Activated naive CD4-positive, alpha-beta T cell treated with anti-CD3 and anti-CD28 coated beads, Interleukin-2, amount 10 ng/mL, durations not matched to agents 7 days and 5 days (primary cell): ENCODE measurements at regions not wholly inside any gene's neighbourhood (a gene's known extent, or its start where the extent isn't known, plus 50 kb on each side); places are given as distances from the start of the nearest gene placed in this dataset.
"Not testable (repeated sequence)": the region's sequence is repeated elsewhere in the genome, so short reads cannot be mapped to it uniquely, and the experiment has no call there.

ENCODE experiments used
- CTCF ChIA-PET: fragments of 350-600 bp; sonication (Branson Sonifier 250); formaldehyde crosslinking; loops from one replicate; lab custom pipeline; 2021; ENCODE audit warnings: antibody characterized with exemption; lab: Charles Lee
- DNase-seq: peaks from one replicate; pipeline ENCODE4 v3.0.0-alpha.2; 2020
- H3K27ac Mint-ChIP-seq: one replicate; pipeline ENCODE4 v1.8.0; 2021; ENCODE audit warnings: mild to moderate bottlenecking, moderate library complexity, mixed read lengths
- H3K27me3 Mint-ChIP-seq: one replicate; pipeline ENCODE4 v1.8.0; 2021; ENCODE audit warnings: mild to moderate bottlenecking, mixed read lengths
- H3K36me3 Mint-ChIP-seq: one replicate; pipeline ENCODE4 v1.8.0; 2021; ENCODE audit warnings: mixed read lengths
- H3K4me1 Mint-ChIP-seq: one replicate; pipeline ENCODE4 v1.8.0; 2021; ENCODE audit warnings: mixed read lengths
- H3K4me3 Mint-ChIP-seq: one replicate; pipeline ENCODE4 v1.8.0; 2021; ENCODE audit warnings: mild to moderate bottlenecking, moderate library complexity, mixed read lengths
- H3K9me3 Mint-ChIP-seq: one replicate; pipeline ENCODE4 v1.8.0; 2021; ENCODE audit warnings: mixed read lengths

- no peak overlapping the region for H3K4me3 Mint-ChIP-seq
- no peaks in the 10 kb centered on the region for H3K4me1 Mint-ChIP-seq
- no peak for DNase-seq
- no peaks in the 10 kb centered on the region for H3K36me3 Mint-ChIP-seq
- H3K27me3 Mint-ChIP-seq = no peaks in the 10 kb centered on the region
- H3K27ac Mint-ChIP-seq = no peak overlapping the region
- CTCF ChIA-PET = no interaction called here
- H3K9me3 Mint-ChIP-seq = no peaks in the 10 kb centered on the region
Measured at GRCh38 chr3:70501561-70501960, 189.1 kb upstream of the MDFIC2 start.

GRCh38 chr3:70488816-70489215, 176.4 kb upstream of the MDFIC2 start:
- Mint-ChIP-seq H3K27ac (no peak overlapping the region), H3K27me3 (no peaks in the 10 kb centered on the region), H3K36me3 (no peaks in the 10 kb centered on the region), H3K9me3 (no peaks in the 10 kb centered on the region), H3K4me3 (no peak overlapping the region), H3K4me1 (no peaks in the 10 kb centered on the region)
- CTCF ChIA-PET = no interaction called here
- no peak for DNase-seq

- H3K4me1 Mint-ChIP-seq = no peaks in the 10 kb centered on the region
- CTCF ChIA-PET = no interaction called here
- DNase-seq = no peak
- H3K4me3 Mint-ChIP-seq = no peak overlapping the region
- H3K27me3 Mint-ChIP-seq = no peaks in the 10 kb centered on the region
- no peaks in the 10 kb centered on the region for H3K9me3 Mint-ChIP-seq
- no peaks in the 10 kb centered on the region for H3K36me3 Mint-ChIP-seq
- H3K27ac Mint-ChIP-seq = no peak overlapping the region
Measured at GRCh38 chr3:70488131-70488530, 175.7 kb upstream of the MDFIC2 start.

DNA sequence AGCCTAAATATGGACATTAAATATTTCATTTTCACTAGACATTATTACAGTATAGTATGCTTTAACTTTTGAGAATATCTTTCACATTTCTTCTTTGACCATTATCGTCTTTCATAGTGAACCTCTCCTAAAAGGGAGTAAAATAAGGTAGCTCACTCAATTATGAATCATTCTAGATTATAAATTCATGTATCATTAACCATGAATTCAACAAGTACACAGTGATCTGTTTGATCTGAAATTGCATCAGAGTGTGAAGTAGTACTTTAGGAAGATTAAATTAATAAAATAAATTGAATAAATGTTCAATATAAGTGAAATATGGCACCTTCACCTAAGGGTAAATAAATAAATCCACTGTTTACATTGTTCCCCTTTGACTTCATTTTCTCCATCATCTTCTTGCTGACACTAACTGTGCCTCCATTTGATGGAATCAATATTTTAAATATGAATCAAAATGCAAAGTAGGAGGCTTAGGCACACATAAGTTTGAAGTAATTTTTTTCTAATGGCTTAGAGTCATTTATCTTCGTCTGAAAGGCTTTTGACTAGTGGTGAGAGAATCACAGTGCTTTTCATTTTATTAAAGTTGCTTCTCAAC, 174.1 kb upstream of the MDFIC2 start:
- H3K4me3 Mint-ChIP-seq = no peak overlapping the region
- H3K27ac Mint-ChIP-seq = no peak overlapping the region
- no peak for DNase-seq
- CTCF ChIA-PET = no interaction called here
- no peaks in the 10 kb centered on the region for H3K4me1 Mint-ChIP-seq
- no peaks in the 10 kb centered on the region for H3K36me3 Mint-ChIP-seq
- no peaks in the 10 kb centered on the region for H3K27me3 Mint-ChIP-seq
- no peaks in the 10 kb centered on the region for H3K9me3 Mint-ChIP-seq

GRCh38 chr3:70476174-70476573, 163.7 kb upstream of the MDFIC2 start:
- CTCF ChIA-PET = no interaction called here
- Mint-ChIP-seq H3K36me3 (no peaks in the 10 kb centered on the region), H3K27ac (no peak overlapping the region), H3K27me3 (no peaks in the 10 kb centered on the region), H3K9me3 (peaks cover 3% of the 10 kb centered on the region), H3K4me3 (no peak overlapping the region), H3K4me1 (no peaks in the 10 kb centered on the region)
- no peak for DNase-seq

DNA sequence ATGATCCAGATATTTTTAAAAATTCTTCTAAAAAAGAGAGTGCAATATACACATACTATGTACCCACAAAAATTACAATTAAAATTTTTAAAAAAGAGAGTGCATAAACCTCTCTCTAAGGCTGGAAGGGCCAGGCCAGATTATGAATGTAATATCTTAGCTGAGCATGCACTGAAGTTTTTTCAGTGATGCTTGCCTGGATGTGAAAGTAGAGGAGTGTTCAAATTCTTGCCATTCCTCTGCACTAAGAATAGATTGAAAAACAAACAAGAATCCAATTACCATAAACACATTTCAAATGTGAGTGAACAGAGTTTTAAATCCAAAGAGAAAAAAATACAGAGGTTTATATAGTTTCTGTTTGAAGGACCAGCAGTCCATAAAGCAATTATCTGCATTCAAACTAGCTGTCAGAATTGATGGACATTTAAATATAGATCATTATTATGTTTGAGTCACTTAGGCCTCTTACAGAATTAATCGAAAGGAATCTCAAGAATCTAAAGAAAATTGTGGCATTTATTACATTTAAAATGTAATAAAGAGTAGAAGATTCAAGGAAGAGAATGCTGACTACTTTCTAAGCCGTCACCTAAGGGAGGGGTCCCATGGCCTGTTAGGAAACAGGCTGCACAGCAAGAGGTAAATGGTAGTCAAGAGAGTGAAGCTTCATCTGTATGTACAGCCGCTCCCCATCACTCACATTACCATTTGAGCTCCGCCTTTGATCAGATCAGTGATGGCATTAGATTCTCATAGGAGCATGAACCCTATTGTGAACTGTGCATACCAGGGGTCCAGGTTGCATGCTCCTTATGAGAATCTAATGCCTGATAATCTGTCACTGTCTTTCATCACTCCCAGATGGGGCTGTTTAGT, 159.3 kb upstream of the MDFIC2 start:
- H3K27me3 Mint-ChIP-seq = peaks cover 3% of the 10 kb centered on the region
- H3K4me1 Mint-ChIP-seq = no peaks in the 10 kb centered on the region
- no peak overlapping the region for H3K4me3 Mint-ChIP-seq
- no peak overlapping the region for H3K27ac Mint-ChIP-seq
- CTCF ChIA-PET = no interaction called here
- H3K9me3 Mint-ChIP-seq = no peaks in the 10 kb centered on the region
- DNase-seq = no peak
- no peaks in the 10 kb centered on the region for H3K36me3 Mint-ChIP-seq

DNA sequence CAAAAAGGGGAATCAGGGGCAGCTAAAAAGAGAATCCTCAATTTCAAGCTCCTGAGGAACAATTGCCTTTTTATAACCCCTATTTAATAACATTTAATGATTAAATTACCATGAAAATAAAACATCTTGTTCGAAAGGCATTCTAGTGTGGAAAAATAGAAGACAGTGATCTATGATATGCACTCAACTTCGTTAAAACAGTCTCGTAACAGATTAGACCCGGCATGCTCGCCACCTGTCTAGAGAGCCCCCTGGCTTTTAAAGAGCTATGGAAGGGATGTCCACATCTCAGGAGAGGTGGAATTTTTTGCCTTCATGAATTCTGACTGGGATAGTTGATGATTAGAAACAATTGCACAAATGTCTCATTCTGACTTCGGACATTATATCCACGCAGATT, 153.7 kb upstream of the MDFIC2 start:
- Mint-ChIP-seq H3K4me3 (no peak overlapping the region), H3K36me3 (no peaks in the 10 kb centered on the region), H3K4me1 (no peaks in the 10 kb centered on the region), H3K27me3 (peaks cover 3% of the 10 kb centered on the region), H3K9me3 (no peaks in the 10 kb centered on the region), H3K27ac (no peak overlapping the region)
- CTCF ChIA-PET = no interaction called here
- DNase-seq = no peak

DNA sequence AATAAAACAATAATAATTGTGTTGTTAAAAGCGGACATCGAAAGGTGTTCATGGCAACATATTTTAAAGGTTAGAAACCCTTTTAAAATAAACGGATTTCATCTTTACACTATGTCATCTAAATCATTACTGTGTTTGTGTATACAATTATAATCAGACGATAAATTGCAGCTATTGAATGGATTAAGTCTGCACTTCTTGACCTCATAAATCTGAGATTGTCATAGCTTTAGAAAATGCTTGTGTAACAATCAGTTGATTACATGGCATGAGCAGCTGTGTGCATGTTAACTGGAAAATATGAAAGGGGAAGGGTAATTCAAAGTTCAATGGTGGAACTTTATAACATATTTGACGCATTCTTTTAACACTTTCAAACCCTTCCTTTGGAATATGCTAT, 152.4 kb upstream of the MDFIC2 start:
- CTCF ChIA-PET = no interaction called here
- Mint-ChIP-seq H3K9me3 (peaks cover 2% of the 10 kb centered on the region), H3K27me3 (peaks cover 3% of the 10 kb centered on the region), H3K27ac (no peak overlapping the region), H3K36me3 (no peaks in the 10 kb centered on the region), H3K4me1 (no peaks in the 10 kb centered on the region), H3K4me3 (no peak overlapping the region)
- no peak for DNase-seq

DNA sequence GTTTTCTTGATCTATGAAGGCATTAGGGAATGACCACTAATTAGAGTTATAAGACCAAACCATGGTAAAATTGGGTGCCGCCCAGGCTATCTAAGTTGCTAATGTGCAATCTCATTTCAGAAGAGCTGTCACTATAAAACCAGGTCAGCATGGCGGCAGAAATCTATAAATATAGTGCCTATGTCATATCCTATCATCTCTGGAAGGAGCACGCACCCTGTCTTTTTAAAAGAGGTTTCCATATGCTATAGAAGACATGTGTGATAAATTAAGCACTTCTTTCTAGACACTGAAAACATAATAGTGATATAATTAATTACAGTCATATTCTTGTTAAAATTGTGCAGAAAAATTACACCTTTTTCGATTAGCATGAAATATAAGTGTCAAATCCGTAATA, 152.0 kb upstream of the MDFIC2 start:
- no peak for DNase-seq
- no peak overlapping the region for H3K4me3 Mint-ChIP-seq
- H3K27ac Mint-ChIP-seq = no peak overlapping the region
- peaks cover 3% of the 10 kb centered on the region for H3K27me3 Mint-ChIP-seq
- CTCF ChIA-PET = no interaction called here
- no peaks in the 10 kb centered on the region for H3K4me1 Mint-ChIP-seq
- H3K36me3 Mint-ChIP-seq = no peaks in the 10 kb centered on the region
- peaks cover 2% of the 10 kb centered on the region for H3K9me3 Mint-ChIP-seq

DNA sequence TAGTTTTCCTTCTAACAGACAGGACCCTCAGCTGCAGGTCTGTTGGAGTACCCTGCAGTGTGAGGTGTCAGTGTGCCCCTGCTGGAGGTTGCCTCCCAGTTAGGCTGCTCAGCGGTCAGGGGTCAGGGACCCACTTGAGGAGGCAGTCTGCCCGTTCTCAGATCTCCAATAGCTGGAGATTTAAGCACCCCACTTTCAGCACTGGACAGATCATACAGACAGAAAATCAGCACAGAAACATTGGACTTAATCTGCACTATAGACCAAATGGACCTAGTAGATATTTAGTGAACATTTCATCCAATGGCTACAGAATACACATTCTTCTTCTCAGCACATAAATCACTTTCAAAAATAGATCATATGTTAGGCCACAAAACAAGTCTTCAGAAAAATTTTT, 137.8 kb upstream of the MDFIC2 start:
- H3K27ac Mint-ChIP-seq, H3K9me3 Mint-ChIP-seq, H3K27me3 Mint-ChIP-seq, DNase-seq, H3K4me3 Mint-ChIP-seq, H3K4me1 Mint-ChIP-seq, H3K36me3 Mint-ChIP-seq, CTCF ChIA-PET: not testable (repeated sequence)

DNA sequence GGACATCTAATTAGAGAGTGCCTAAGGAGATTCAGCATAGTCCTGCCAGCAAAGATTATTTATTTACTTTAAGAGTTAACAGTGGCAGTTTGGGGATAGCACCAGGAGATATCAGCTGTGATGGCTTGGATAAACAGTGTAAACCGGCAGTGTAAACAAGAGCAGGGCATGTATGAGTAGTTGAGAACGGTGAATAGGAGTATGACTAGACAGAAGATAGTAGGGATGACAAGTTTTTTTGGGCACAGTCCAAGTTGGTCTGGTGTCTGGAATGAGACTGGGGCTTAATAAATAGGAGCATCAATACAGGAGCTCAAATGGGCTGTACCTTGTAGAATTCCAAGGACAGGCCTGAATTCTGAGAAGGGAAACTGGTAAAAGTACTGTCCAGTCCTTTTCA, 123.0 kb upstream of the MDFIC2 start:
- DNase-seq, H3K9me3 Mint-ChIP-seq, CTCF ChIA-PET, H3K27ac Mint-ChIP-seq, H3K4me3 Mint-ChIP-seq, H3K4me1 Mint-ChIP-seq, H3K36me3 Mint-ChIP-seq, H3K27me3 Mint-ChIP-seq: not testable (repeated sequence)

DNA sequence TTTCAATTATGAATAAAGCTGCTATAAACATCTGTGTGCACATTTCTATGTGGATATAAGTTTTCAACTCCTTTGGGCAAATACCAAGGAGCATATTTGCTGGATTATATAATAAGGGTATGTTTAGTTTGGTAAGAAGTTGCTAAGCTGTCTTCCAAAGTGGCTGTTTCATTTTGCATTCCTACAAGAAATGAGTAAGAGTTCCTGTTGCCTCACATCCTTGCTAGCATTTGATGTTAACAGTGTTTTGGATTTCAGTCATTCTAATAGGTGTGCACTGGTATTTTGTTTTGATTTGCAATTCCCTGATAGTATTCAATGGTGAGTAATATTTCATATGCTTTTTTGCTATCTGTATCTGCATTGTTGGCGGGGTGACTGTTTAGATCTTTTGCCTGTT, 120.7 kb upstream of the MDFIC2 start:
- H3K27ac Mint-ChIP-seq = no peak overlapping the region
- H3K27me3 Mint-ChIP-seq = no peaks in the 10 kb centered on the region
- H3K4me3 Mint-ChIP-seq = no peak overlapping the region
- no peak for DNase-seq
- H3K9me3 Mint-ChIP-seq = no peaks in the 10 kb centered on the region
- CTCF ChIA-PET = interaction anchor here (1.2 kb wide), 1 partner anchor 100 kb away, joined by 3 read pairs; no protein-coding TSS in a partner anchor
- H3K36me3 Mint-ChIP-seq = no peaks in the 10 kb centered on the region
- no peaks in the 10 kb centered on the region for H3K4me1 Mint-ChIP-seq

GRCh38 chr3:70431911-70432310, 119.5 kb upstream of the MDFIC2 start:
- Mint-ChIP-seq H3K27ac (no peak overlapping the region), H3K9me3 (no peaks in the 10 kb centered on the region), H3K36me3 (no peaks in the 10 kb centered on the region), H3K4me3 (no peak overlapping the region), H3K27me3 (no peaks in the 10 kb centered on the region), H3K4me1 (no peaks in the 10 kb centered on the region)
- CTCF ChIA-PET = no interaction called here
- DNase-seq = no peak

DNA sequence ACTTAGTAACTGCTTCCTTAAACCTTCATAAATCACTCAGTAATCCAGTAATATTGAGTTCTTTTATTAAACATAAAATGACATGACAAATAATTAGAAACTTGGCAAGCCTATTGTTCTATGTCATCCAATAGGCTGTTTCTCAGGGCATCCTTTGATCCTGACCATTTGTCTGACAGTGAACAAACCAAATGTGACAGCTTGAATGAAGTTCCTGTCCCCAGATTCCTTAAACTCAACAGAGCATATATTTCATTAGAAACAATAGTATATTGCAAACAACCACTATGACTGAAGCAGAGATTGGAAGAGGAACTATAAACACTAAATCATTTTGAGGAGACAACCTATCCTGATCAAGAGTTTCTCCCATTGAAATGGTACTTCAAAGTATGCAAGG, 113.6 kb upstream of the MDFIC2 start:
- DNase-seq = no peak
- no peaks in the 10 kb centered on the region for H3K4me1 Mint-ChIP-seq
- no peaks in the 10 kb centered on the region for H3K9me3 Mint-ChIP-seq
- no peaks in the 10 kb centered on the region for H3K36me3 Mint-ChIP-seq
- H3K4me3 Mint-ChIP-seq = no peak overlapping the region
- peaks cover 4% of the 10 kb centered on the region for H3K27me3 Mint-ChIP-seq
- CTCF ChIA-PET = no interaction called here
- H3K27ac Mint-ChIP-seq = no peak overlapping the region

DNA sequence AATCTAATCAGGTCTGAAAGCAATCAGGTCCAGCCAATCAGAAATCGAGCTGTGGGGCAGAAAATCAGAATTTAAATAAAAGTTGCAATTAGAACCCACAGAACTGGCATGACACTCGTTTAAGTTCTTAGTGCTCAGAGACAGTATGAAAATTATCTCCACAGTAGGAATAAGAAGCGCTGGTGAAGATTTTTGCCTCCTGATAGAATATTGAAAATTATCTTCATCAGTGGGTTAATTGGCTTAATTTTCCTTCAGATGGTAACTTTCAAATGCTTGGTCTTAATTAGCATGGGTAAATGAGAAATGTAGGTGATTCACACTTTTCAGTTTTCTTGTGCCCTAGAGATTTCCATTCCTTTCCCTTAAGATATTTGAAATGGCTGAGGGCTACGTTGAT, 109.1 kb upstream of the MDFIC2 start:
- Mint-ChIP-seq H3K9me3 (no peaks in the 10 kb centered on the region), H3K27ac (no peak overlapping the region), H3K4me3 (no peak overlapping the region), H3K36me3 (no peaks in the 10 kb centered on the region), H3K27me3 (peaks cover 4% of the 10 kb centered on the region), H3K4me1 (no peaks in the 10 kb centered on the region)
- CTCF ChIA-PET = no interaction called here
- no peak for DNase-seq
